CMK (cell line): ENCODE measurements at regions not wholly inside any gene's neighbourhood (a gene's known extent, or its start where the extent isn't known, plus 50 kb on each side); places are given as distances from the start of the nearest gene placed in this dataset.
"Not testable (repeated sequence)": the region's sequence is repeated elsewhere in the genome, so short reads cannot be mapped to it uniquely, and the experiment has no call there.

Experiments
- DNase-seq: peaks from one replicate; pipeline ENCODE4 v3.0.0-alpha.2; 2010; ENCODE audit warnings: low read depth

DNA sequence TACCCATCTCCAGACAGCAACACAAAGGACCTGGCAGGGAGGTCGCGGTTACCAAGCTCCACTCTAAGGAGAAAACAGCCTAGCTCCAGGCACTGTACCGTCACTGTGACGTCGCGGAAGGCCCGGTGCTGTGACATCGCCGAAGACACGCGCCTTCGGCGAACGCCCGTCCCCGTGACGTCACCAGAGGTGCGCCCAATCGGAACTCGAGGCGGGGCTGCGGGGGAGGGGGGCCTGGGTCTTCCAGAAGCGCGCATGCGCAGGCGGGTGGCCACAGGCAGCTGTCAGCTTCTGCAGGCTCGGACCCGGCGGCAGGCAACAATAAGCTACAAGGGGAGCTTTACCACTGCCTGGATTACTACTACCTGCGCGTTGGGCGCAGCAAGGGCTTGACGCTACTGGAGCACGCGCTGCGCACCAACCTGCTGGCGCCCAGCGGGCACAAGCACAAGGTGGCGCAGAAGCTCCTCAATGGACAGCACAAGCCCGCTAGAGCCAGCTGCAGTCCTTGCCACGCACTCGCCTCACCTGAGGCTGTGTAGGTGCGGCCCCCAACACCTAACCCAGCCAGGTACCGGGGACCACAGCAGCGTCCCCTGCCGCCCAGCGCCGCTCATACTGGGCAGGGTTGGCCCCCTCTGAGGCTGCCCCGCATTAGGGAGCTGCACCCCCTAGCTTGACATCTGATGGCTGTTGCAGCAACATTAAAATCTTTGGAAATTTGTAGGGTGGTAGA, 208.4 kb downstream of the TPST1 start:
- peak; percentile 68 for DNase-seq

DNA sequence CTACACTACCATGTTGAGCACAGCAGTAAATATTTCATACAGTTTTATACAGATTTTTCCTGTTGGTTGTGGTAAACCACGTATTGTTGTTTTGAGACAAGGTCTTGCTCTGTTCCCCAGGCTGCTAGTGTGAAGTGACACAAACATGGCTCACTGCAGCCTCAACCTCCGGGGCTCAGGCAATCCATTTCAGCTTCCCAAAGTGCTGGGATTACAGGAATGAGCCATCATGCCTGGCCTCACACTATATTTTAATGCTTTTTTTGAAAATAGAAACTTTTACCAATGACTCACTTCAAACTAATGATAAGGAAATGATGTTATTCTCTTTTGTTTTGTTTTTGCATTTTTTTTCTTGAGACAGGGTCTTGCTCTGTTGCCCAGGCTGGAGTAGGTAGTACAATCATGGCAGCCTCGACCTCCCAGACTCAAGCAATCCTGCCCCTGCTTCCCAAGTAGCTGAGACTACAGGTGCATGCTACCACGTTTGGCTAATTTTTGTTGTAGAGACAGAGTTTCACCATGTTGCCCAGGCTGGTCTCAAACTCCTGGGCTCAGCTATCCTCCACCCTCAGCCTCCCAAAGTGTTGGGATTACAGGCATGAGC, 210.6 kb downstream of the TPST1 start:
- no peak for DNase-seq

DNA sequence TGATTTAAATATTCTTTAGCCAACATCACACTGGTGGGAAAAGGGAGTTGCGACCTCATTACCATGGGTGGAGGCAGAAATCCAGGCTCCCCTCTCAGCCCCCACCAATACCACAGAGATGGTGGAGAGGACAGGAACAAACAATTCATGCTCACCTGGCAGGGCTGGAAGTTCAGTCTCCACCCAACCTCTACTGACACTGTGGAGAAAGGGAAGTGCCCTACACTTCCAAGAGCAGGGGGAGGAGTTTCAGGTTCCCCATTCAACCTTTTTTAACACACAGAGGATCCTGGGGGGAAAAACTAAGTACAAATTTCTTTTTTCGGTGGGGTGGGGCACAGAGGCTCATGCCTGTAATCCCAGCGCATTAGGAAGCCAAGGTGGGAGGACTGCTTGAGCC, 210.1 kb upstream of the KCTD7 start:
- DNase-seq = no peak

DNA sequence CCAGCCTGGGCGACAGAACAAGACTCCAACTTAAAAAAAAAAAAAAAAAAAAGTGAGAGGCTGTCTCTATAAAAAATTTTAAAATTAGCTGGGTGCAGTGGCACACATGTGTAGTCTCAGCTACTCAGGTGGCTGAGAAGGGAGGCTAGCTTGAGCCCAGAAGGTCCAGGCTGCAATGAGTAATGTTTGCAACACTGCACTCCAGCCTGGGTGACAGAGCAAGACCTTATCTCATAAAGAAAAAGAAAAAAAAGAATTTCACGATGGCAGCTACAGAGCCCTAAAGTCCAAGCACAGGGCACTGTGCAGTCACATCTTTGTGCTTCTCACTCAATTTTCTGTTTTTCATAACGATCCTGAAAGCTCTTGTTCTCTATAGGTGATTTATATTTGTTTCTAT, 209.5 kb upstream of the KCTD7 start:
- no peak for DNase-seq

DNA sequence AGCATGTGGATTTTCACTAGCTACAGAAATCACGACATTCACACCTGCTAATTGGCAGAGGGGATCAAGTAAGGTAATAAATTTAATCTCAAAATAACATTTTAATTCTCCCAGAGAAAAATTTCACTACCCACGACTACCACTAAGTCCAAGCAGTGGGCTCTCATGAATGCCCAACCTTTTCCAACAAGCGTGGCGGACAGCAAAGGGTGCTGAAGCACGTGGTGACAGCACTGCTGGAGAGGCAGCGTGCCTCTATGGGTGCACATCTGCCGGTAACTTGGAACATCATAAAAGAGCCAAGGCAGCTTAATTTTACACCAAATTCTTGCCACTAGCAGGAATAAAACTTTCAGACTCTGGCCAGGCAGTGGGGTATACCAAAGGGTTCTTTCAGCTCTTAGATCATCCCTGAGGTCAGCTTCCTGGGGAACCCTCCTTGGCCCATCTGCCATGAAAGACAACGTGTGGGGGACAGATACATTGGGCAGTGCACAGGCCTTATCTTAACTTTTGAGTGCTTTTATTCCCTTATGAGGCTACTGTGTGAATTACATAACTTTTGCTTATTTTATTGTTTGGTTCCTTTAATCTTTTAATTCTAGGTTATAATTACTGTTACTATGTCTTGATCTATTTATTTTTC, 206.7 kb upstream of the KCTD7 start:
- no peak for DNase-seq

DNA sequence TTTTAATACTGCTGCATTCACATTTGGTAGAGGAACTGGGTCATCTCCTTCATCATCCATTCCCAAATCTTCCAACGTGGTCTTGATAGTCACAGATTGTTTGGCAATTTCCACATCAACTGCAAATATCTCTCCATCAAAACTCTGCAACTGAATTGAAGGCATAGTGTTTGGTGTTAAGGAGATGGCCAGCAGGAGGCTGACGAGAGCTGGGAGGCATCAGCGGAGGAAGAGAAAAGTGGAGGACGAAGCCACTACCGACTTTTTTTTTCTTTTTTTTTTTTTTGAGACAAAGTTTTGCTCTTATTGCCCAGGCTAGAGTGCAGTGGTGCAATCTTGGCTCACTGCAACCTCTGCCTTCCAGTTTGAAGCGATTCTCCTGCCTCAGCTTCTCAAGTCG, 205.0 kb upstream of the KCTD7 start:
- no peak for DNase-seq

DNA sequence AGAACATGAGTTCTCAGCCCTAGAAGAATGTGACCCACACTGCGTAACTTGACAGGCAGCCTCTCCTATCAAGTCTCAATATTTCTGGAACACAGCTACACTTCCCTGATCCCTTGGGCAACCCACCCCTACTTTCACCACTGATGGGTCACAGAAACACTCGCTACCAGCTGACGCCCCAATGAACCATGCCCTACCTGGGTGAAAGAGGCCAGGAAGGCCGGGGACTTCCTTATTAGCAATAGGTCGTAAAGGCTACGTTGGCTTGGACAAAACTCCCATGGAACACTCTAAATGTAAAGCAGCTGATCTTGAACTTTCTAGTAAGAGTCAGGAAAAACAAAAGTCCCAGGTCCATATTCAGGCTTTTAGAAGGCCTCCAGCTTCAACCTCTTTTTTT, 202.3 kb upstream of the KCTD7 start:
- DNase-seq = no peak

DNA sequence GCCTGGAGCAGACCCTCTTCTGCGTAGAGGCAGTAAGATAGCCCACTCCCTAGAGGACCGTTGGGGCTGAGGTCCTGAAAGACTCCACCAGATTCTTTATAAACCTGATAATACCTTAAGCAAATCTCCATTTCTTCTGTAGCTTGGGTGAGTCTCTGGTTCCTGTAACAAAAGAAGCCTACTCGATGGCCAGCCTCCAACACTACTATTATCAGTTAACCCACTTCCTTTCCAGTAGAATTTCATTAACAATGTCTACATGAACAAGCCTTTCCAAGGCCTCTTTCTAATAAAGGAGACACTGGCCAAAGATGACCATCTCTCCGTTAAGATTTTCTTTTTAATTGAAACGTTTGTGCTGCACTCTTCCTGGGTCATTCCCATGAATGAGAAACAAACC, 201.7 kb upstream of the KCTD7 start:
- no peak for DNase-seq

DNA sequence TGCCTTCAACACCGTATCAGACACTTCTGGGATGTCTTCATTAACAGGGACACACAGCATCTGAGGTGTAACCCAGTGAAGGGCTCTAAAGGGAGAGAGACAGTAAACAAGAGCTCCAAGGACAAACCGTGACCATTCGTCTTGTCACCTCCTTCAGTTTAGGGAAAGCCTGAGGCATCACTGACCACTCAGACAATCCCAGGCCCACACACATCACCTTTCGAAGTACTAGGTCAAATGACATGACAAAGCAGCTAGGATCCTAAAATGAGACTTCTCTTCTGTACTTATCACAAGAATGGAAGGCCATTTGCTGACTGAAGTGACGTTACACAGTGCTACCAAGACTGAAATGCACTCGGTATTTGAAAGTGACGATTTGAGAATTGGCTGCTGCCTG, 200.7 kb upstream of the KCTD7 start:
- DNase-seq = no peak

DNA sequence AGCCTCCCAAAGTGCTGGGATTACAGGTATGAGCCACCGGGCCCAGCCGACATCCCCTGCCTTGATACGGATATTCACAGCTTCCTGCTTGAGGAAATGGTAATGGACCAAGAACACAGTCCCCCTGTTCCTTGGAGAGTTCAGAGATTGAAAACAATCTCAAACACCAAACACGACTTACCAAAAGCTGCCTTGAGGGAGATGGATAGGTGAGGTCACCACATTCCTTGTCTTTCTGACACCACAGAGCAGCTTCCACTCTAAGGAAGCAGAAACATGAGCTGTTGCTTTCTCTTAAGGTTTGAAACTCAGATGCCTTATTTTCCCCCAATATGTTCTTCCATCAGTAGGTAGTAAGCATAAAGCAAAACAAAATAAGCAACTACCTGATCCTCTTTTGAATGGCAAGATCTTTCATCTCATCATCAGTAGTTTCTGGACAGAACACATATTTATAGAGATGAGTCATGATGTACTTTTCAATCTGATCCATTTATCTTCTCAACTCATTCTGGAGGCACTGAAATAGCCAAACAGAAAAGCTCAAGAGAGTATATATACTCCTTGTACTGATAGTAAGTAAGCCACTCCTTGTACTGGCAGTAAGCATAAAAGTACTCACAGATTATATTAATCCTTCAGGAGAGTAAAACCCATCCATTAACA, 199.1 kb upstream of the KCTD7 start:
- DNase-seq = no peak

DNA sequence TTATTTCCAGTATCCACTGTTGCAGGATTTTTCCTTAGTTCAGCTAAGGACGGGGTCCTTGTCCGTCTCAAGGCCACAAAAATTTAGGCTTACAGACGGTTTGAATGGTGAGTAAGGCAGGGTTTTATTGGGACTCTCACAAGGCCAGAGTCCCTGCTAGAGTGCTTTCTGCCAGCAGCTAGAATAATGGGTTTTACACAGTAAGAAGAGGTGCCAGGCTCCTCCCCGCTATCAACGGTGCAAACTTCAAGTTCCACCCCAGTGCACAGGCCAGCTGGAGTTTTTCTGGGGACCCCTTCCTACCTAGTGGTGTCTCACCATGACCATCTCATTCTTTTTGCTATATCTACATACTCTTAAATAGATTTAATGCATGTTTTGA, 198.5 kb upstream of the KCTD7 start:
- DNase-seq = no peak

DNA sequence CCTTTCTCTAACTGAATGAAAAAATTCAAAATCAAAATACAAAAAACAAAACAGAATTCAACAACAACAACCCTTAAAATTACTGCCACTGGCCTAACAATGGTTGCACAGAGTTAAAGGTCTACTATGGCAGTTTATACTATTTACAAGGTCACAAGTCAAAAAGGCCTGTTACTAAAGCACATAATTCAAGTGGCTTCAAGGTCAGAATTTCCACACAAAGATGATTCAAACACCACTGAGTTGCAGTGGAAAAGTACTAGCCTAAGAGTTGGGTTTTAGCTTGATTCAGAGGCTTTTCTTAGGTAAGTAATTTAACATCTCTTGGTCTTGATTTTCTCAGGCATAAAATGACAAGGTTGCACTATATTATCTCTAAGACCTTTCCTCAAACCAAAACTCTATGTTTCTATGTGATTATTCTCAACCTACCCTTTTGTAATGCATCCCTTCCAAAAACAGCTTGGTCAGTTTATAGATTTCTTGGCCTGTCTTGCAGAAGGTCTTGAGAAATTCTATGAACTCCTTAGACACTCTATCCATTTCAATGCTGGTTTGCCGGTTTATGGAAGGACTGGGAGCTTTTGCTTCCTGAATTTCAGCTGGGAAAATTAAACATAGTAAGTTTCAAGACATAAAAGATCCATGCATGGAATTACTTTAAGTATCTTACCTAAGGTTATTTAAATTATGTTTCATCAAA, 189.8 kb upstream of the KCTD7 start:
- DNase-seq = not testable (repeated sequence)

DNA sequence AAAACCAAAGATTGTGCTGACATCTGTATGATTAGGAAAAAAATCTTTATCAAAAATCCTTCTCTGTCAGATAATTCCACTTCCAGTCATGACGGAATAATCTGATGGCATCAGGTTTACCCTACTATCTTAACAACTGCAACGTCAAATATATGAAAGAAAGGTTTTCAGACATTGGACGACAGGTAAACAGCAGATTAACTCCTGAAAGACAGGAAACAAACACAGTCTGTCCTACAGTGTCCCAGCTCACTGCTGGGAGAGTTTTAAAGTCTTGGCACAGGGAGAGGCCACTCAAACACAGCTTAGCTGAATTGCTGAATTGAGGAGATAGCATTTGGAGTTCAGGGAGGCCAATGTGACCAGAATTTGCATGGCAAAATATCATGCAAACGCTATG, 186.3 kb upstream of the KCTD7 start:
- DNase-seq = no peak

DNA sequence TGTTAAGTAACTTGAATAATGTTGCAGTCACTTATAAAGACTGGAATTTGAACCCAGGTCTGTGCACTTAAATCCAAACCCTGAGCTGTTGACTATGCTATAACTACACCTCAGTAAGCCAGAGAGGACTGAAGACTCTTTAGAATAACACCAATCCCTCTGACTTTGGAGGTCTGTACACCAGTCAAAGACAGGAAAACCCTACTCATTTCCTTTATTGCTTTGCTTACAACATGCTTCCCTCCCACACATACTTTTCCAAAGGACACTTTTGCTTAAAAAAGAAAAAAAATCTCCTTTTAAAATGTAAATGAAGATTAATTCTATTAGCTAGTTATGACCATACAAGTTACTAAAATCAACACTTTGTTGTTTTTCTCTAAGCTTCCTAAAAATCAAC, 184.7 kb upstream of the KCTD7 start:
- DNase-seq = no peak

DNA sequence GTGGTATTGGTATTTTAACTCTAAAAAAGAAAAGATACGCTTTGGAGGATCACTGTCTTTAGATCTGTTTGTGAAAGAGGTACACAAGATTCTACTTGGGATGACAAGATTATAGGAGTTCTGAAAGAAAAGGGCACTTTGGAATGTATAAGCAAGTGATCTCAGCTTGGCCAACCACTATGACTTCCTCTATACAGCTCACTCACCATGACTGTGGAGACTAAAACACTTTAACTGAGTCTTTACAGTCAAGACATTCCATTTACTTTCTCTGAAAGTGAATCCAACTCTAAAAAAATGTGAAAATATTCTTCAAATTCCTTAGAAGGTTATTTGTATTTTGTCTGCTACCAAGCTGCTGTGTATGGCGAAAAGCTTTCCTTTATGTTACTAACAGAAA, 181.7 kb upstream of the KCTD7 start:
- not testable (repeated sequence) for DNase-seq

DNA sequence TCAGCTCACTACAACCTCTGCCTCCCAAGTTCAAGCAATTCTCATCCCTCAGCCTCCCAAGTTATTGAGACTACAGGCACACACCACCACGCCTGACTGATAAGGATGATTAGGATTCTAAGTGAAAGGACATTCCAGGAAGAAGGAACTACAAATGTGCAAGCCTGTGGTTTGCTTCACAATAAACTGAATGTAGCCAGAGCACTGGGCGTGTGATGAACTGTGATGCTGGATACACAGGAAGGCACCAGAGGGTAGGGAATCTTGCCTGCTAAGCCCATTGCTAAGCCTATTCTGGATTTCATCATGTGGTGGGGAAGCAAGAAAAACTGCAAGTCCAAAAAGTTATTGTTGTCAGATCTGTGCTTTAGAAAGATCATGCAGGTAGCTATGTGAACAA, 177.9 kb upstream of the KCTD7 start:
- DNase-seq = not testable (repeated sequence)

DNA sequence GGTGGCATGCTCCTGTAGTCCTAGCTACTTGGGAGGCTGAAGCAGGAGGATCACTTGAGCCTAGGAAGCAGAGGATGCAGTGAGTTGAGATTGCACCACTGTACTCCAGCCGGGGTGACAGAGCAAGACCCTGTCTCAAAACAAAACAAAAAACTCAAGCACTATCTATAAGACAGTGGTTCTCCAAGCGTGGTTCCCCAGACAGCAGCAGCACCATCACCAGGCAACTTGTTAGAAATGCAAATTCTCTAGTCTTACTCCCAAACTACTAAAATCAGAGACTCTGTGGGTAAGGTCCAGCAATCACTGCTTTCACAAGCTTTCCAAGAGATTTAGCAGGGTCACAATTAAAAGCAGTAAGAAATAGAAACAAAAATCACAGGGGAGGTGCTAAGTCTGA, 177.0 kb upstream of the KCTD7 start:
- not testable (repeated sequence) for DNase-seq

DNA sequence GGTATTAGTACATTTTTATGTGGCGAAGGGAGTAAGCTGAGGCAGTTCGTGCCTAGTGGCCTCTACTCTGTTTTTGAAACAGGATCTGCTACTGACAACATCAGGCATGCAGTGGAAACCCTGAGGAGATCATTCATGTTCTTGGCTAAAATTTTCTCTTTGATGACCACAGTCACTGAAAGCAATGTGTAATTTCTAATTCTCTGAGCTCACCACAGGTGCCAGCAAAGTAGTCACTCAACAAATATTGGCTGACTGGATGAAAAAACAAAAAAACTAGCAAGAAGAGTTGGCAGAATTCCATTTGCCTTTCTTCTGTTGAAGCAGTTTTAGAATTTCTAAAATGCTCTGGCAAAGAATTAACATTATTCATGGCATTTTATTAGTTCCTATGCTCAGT, 176.5 kb upstream of the KCTD7 start:
- no peak for DNase-seq

DNA sequence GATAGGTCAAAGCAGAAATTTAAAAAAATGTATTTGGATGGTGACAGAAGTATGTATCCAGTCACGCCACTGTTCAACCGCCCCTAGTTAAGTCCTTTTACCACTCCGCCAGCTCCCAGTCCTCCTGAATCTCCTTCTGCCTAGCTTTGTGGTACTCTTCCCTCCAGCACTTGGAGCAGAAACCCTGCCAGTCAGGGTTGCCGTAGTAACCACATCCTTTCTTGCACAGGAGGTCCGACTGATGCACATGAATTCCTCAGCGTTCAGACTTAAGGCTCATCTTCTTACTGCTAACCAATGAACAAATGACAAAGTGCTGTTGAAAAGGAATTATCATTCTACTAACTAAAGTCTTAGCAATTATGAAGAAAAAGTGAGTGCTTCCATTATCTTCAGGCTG, 175.3 kb upstream of the KCTD7 start:
- DNase-seq = no peak

DNA sequence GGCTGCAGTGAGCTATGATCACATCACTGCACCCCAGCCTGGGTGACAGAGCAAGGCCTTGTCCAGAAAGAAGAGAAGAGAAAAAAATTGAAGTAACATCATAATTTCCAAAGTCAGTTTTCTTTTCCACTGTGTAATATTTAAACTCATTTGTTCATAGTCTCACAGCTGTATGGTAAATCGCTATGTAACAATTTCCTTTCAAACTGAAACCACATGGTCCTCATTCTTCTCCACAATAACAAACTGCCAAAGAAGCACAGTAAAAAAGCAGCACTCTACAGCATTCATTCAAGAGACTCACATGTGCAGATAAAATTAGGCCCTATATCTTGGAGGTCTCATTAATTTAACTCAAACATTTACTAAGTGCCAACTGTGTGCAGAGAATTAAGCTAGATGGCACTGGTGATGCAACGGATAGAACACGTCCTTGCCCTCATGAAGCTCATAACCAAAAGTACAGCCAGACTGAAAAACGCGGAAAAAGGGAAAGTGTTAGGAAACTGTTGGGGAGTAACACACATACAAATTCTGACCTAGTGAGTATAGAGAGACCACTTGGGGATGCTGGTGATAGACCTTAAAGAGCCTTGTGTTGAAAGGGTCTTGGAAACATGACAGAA, 174.0 kb upstream of the KCTD7 start:
- no peak for DNase-seq

DNA sequence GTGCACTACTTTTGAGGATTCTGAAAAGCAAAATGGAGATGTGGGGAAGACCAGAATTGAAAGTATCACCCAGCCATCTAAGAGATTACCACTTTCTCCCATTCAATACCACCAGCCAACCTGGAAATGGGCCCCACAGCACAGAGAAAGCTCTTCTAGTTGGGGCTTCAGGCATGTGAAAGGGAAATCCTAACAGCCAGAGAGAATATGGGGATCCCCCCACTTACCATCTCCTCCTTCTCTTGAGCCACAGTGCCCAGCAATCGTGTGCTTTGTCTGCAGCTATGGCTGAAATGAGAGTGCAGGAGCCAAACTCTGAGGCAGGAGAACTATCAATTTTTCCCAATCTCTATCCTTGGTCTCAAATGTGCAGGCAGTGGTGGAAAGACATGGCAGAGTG, 173.2 kb upstream of the KCTD7 start:
- not testable (repeated sequence) for DNase-seq

DNA sequence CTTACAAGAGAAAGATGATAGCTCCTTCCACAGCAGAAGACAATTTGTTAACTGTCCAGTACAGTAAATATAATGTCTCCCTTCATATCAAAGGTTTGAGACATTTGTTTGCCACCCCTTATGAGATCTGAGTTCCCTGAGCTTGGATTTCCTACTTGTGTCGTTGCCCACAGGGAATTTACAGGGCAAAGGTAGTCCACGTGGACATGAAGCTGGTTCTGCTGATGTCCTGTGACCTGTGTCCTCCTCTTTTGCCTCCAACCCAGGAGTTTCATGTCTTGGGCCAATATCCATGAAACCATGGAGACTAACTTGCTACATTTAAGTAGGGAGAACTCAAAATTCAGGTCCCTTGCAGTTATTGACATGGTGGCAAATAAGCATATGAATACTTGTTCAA, 172.2 kb upstream of the KCTD7 start:
- DNase-seq = not testable (repeated sequence)
